CD4-positive, alpha-beta T cell treated with Interleukin-6 at 100 ng/mL for 8 hours (primary cell): ENCODE measurements at regions not wholly inside any gene's neighbourhood (a gene's known extent, or its start where the extent isn't known, plus 50 kb on each side); places are given as distances from the start of the nearest gene placed in this dataset.
A peak's percentile ranks its signal among the peaks of the same experiment; 100 is the strongest.

ENCODE experiments used
- DNase-seq: peaks from one replicate; pipeline ENCODE4 v3.0.0-alpha.2; 2020; ENCODE audit warnings: mixed read lengths, low spot score

- no peak for DNase-seq
Measured at GRCh38 chr9:93829271-93830011, 125.7 kb downstream of the BARX1 start.

DNA sequence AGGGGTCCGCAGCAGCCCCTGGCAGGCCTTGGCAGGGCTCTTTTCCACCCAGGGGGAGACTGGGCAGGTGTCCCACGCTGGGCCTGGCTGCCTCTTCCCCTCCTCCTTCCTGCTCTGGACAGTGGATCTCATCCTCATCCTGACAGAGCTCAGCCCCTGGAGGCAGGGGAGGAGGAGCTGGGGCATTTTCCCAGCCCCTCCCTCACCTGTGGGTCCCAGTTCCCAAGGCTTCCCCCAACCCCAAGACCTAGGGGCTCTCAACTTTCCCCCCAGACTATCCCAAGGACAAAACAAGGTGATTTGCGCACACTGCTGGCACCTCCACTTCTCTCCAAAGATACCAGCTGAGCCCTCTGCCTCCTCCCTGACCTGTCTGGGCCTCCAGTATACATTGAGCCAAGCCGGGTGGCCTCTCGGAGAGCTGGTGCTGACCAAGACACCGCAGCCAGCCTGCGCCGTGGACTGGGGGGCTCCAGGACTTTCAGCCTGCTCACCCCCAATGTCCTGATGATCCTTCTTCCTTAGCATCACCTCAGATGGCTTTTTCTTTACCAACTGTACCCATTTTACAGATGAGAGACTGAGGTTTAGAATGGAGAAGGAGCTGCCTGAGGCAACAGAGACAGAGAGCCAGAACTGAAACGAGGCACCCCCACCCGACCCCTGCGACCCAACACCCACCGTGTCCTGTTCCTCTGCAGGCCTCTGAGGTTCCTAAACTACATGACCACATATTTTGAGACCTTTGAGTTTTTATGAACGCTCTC lies 126.6 kb downstream of the BARX1 start:
- DNase-seq = no peak

DNA sequence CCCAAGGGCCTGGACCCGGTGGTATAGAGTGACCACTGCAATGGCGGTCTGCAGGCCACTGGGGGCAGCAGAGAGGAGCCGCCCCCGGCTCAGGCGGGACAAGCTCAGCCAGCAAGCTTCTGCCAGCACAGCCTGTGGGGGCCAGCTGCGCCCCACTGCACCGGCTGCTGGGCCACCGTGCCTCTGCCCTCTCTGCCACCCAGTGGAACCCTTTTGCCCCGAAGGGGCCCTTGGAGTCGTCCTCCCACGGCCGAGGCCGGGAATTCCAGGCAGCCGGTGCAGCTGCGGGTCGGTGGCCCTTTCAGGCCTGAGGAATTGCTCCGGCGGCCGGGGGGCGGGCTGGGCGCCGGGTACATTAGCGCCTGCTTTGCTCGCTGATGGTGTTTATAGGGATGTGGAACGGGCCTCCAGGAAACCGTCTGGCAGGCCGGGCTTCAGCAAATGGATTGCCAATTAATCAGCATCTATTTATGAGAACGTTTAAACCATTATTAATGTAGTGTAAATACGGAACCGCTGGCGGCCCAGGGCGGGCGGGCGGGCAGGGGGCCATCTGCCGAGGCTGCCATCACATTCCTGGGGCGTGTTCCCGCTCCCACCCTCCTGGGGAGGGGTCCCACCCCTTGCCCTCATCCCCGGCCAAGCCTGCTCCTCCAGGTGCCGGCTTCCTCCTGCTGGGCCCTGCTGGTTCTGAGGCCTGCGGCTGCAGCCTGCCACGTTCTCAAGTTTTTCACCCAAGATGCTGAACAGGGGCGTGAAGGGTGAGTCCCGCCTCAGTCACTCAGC lies 127.4 kb downstream of the BARX1 start:
- DNase-seq = no peak

DNA sequence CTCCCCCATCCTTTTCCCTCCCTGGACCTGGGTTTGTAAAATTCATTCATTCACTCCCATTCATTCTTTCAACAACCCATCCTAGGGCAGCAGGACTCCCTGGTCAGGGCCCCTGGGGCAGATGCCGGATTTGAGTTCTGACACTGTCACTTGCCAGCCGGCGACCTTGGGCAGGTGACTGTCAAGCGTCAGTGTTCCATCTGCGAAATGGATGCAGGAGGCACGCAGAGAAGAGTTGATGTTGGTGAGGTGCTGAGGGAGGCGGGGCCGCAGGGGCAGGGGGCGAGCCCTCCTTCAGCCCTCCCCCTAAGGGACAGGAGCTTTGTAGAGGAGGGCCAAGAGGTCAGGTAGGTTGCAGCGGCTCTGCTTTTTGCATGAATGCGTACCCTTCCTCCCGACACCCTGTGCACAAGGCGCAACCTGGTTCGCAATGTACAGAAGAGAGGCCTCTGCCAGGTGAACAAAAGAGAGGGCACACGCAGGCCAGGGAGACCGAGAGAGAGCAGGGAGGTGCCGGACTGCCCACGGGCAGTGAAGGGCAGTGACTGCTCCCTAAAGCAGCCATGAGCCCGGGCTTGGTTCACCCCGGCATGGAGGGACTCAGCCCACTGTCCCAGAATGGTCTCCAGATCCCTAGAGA lies 128.1 kb downstream of the BARX1 start:
- no peak for DNase-seq

DNA sequence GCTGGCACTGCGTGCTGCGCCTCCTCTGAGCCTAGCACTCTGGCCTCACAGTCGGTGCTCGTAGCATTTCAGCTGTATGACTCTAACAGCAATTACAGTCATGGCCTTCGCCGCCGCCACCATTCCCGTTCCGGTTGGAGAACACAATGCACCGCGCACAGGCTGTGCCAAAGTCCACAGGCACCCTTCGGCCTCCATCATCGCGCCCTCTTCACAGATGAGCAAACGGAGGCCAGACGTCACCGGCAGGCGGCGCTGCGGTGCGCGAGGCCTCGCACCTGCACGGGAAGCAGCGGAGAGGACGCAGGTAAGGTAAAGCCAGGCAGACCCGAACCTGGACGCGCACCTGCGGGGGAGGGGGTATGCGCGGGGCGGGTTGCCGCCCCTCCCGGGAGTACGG lies 128.9 kb downstream of the BARX1 start:
- peak; percentile 18 for DNase-seq

GRCh38 chr9:93825348-93826115 lies 129.6 kb downstream of the BARX1 start:
- no peak for DNase-seq

GRCh38 chr9:93824386-93825294 lies 130.5 kb downstream of the BARX1 start:
- DNase-seq = no peak

GRCh38 chr9:93823245-93824072 lies 131.7 kb downstream of the BARX1 start:
- no peak for DNase-seq

- DNase-seq = no peak
Measured at GRCh38 chr9:93822229-93822628, 132.9 kb downstream of the BARX1 start.

DNA sequence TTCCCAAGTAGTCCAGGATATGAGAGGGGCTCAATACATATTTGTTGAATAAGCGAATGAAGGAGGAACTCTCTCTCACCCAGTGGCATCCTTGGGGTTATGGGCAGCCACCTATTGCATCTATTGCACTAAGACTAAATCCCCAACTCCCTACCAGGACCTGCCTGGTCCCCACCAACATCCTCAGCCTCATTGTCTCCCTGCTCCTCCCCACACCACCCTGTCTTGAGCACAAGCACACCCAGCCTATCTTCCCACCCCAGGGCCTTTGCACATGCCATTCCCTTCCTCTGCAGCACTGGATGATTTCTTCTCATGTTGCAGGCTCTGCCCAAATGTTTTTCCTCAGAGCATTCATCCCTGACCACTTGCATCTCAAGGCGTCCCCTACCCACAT lies 133.8 kb downstream of the BARX1 start:
- no peak for DNase-seq

- DNase-seq = no peak
Measured at GRCh38 chr9:93820667-93821306, 134.4 kb downstream of the BARX1 start.

DNA sequence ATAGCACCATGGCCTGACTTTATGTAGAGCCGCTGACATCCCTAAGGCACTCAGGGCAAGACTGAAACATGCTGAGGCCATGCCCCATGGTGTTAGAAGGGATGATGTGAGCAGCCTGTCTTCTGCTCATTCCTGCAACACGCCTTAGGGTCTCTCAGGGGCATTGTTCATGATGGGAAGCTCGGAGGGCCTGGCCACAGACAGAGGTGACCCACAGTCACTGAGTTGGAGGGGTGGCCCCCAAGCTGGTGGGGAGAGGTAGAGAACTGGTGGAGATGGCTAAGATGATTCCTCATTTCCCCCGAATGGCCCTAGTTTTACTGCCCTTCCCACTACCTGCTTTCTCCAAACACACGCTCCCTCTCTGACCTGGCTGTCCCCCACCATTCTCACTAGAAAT lies 135.2 kb downstream of the BARX1 start:
- no peak for DNase-seq

- no peak for DNase-seq
Measured at GRCh38 chr9:93818827-93819472, 136.2 kb downstream of the BARX1 start.

- DNase-seq = no peak
Measured at GRCh38 chr9:93818237-93818636, 136.9 kb downstream of the BARX1 start.

- no peak for DNase-seq
Measured at GRCh38 chr9:93815677-93816076, 139.5 kb downstream of the BARX1 start.

- DNase-seq = no peak
Measured at GRCh38 chr9:93815135-93815534, 140.0 kb downstream of the BARX1 start.

GRCh38 chr9:93814077-93814956 lies 140.8 kb downstream of the BARX1 start:
- DNase-seq = no peak
